ENCODE measurements at regions not wholly inside any gene's neighbourhood (a gene's known extent, or its start where the extent isn't known, plus 50 kb on each side); places are given as distances from the start of the nearest gene placed in this dataset.
A peak's percentile ranks its signal among the peaks of the same experiment; 100 is the strongest.

GRCh38 chr5:28743716-28744110 lies 1705.3 kb upstream of the CDH9 start:
- Mint-ChIP-seq H3K9me3 (peaks cover under 1 to 21% (median 11%) of the 10 kb centered on the region in 9 donors), H3K27ac (no peak overlapping the region), H3K27me3 (no peaks in the 10 kb centered on the region), H3K4me3 (no peak overlapping the region), H3K36me3 (no peaks in the 10 kb centered on the region), H3K4me1 (no peaks in the 10 kb centered on the region)
- ATAC-seq (no peak), DNase-seq (no peak)
- POLR2A ChIA-PET, result no interaction called here

- ATAC-seq, result no peak
- Mint-ChIP-seq H3K9me3 (peaks cover 2 to 21% (median 11%) of the 10 kb centered on the region in 9 donors), H3K4me1 (no peaks in the 10 kb centered on the region), H3K27ac (no peak overlapping the region), H3K27me3 (no peaks in the 10 kb centered on the region), H3K36me3 (no peaks in the 10 kb centered on the region), H3K4me3 (no peak overlapping the region)
- POLR2A ChIA-PET, result no interaction called here
- DNase-seq, result no peak
Observed at GRCh38 chr5:28743025-28743715, 1704.8 kb upstream of the CDH9 start.

GRCh38 chr5:28737682-28738081 lies 1699.3 kb upstream of the CDH9 start:
- Mint-ChIP-seq H3K27me3 (no peaks in the 10 kb centered on the region), H3K4me3 (no peak overlapping the region), H3K4me1 (no peaks in the 10 kb centered on the region)

GRCh38 chr5:28737222-28737621 lies 1698.8 kb upstream of the CDH9 start:
- ATAC-seq (no peak), DNase-seq (no peak)
- Mint-ChIP-seq H3K36me3 (no peaks in the 10 kb centered on the region), H3K4me3 (no peak overlapping the region), H3K27me3 (no peaks in the 10 kb centered on the region), H3K27ac (peak overlapping the region in 1 of 10 donors; percentile 3), H3K9me3 (peaks cover 7 to 21% (median 9%) of the 10 kb centered on the region in 9 donors), H3K4me1 (no peaks in the 10 kb centered on the region)
- POLR2A ChIA-PET, result no interaction called here

More at GRCh38 chr5:28737682-28738081, 1699.3 kb upstream of the CDH9 start:
- DNase-seq, result no peak
- ATAC-seq, result no peak
- H3K36me3 Mint-ChIP-seq, result no peaks in the 10 kb centered on the region
- POLR2A ChIA-PET, result no interaction called here
- no peak overlapping the region for H3K27ac Mint-ChIP-seq
- peaks cover 8 to 21% (median 10%) of the 10 kb centered on the region in 9 donors for H3K9me3 Mint-ChIP-seq

- H3K27me3 Mint-ChIP-seq, result no peaks in the 10 kb centered on the region
- no peaks in the 10 kb centered on the region for H3K4me1 Mint-ChIP-seq
- H3K36me3 Mint-ChIP-seq, result no peaks in the 10 kb centered on the region
- H3K4me3 Mint-ChIP-seq, result no peak overlapping the region
- no peak overlapping the region for H3K27ac Mint-ChIP-seq
- POLR2A ChIA-PET, result no interaction called here
- H3K9me3 Mint-ChIP-seq, result peaks cover 2 to 20% (median 9%) of the 10 kb centered on the region in 9 donors
- ATAC-seq (no peak), DNase-seq (no peak)
Observed at GRCh38 chr5:28734396-28734795, 1696.0 kb upstream of the CDH9 start.

- Mint-ChIP-seq H3K36me3 (no peaks in the 10 kb centered on the region), H3K27me3 (no peaks in the 10 kb centered on the region), H3K9me3 (peaks cover 0 to 27% (median 4%) of the 10 kb centered on the region in 9 donors), H3K4me3 (no peak overlapping the region), H3K4me1 (no peaks in the 10 kb centered on the region), H3K27ac (no peak overlapping the region)
- ATAC-seq (no peak), DNase-seq (no peak)
- POLR2A ChIA-PET, result no interaction called here
Observed at GRCh38 chr5:28729067-28729466, 1690.7 kb upstream of the CDH9 start.

GRCh38 chr5:28726815-28727214 lies 1688.4 kb upstream of the CDH9 start:
- ATAC-seq, result no peak
- Mint-ChIP-seq H3K4me1 (no peaks in the 10 kb centered on the region), H3K9me3 (peaks cover 0 to 36% (median 10%) of the 10 kb centered on the region in 9 donors), H3K27ac (no peak overlapping the region), H3K4me3 (no peak overlapping the region), H3K27me3 (no peaks in the 10 kb centered on the region), H3K36me3 (no peaks in the 10 kb centered on the region)
- POLR2A ChIA-PET, result no interaction called here
- DNase-seq, result no peak

GRCh38 chr5:28725001-28725400 lies 1686.6 kb upstream of the CDH9 start:
- POLR2A ChIA-PET, result no interaction called here
- ATAC-seq (no peak), DNase-seq (no peak)
- H3K36me3 Mint-ChIP-seq, result no peaks in the 10 kb centered on the region
- H3K4me3 Mint-ChIP-seq, result no peak overlapping the region
- H3K27me3 Mint-ChIP-seq, result no peaks in the 10 kb centered on the region
- H3K27ac Mint-ChIP-seq, result no peak overlapping the region
- H3K4me1 Mint-ChIP-seq, result no peaks in the 10 kb centered on the region
- H3K9me3 Mint-ChIP-seq, result peaks cover 0 to 36% (median 7%) of the 10 kb centered on the region in 9 donors

GRCh38 chr5:28714907-28715698 lies 1676.7 kb upstream of the CDH9 start:
- Mint-ChIP-seq H3K27ac (no peak overlapping the region), H3K36me3 (no peaks in the 10 kb centered on the region), H3K4me1 (no peaks in the 10 kb centered on the region), H3K4me3 (no peak overlapping the region), H3K27me3 (no peaks in the 10 kb centered on the region), H3K9me3 (peaks cover 0 to 23% (median 2%) of the 10 kb centered on the region in 9 donors)
- no peak for DNase-seq
- POLR2A ChIA-PET, result no interaction called here
- ATAC-seq, result no peak

GRCh38 chr5:28710360-28710759 lies 1672.0 kb upstream of the CDH9 start:
- no peaks in the 10 kb centered on the region for H3K4me1 Mint-ChIP-seq
- no peak overlapping the region for H3K4me3 Mint-ChIP-seq
- H3K36me3 Mint-ChIP-seq, result no peaks in the 10 kb centered on the region
- ATAC-seq (no peak), DNase-seq (no peak)
- no peaks in the 10 kb centered on the region for H3K27me3 Mint-ChIP-seq
- peaks cover 2 to 36% (median 7%) of the 10 kb centered on the region in 9 donors for H3K9me3 Mint-ChIP-seq
- no peak overlapping the region for H3K27ac Mint-ChIP-seq
- POLR2A ChIA-PET, result no interaction called here

GRCh38 chr5:28708472-28708871 lies 1670.1 kb upstream of the CDH9 start:
- POLR2A ChIA-PET, result no interaction called here
- DNase-seq (no peak), ATAC-seq (no peak)
- Mint-ChIP-seq H3K27me3 (no peaks in the 10 kb centered on the region), H3K9me3 (peaks cover 4 to 26% (median 9%) of the 10 kb centered on the region in 9 donors), H3K4me3 (no peak overlapping the region), H3K27ac (no peak overlapping the region), H3K36me3 (no peaks in the 10 kb centered on the region), H3K4me1 (no peaks in the 10 kb centered on the region)

GRCh38 chr5:28707706-28708105 lies 1669.3 kb upstream of the CDH9 start:
- POLR2A ChIA-PET, result no interaction called here
- Mint-ChIP-seq H3K27ac (no peak overlapping the region), H3K4me1 (no peaks in the 10 kb centered on the region), H3K27me3 (no peaks in the 10 kb centered on the region), H3K9me3 (peaks cover 4 to 22% (median 9%) of the 10 kb centered on the region in 9 donors), H3K36me3 (no peaks in the 10 kb centered on the region), H3K4me3 (no peak overlapping the region)
- DNase-seq (no peak), ATAC-seq (no peak)

- no peaks in the 10 kb centered on the region for H3K27me3 Mint-ChIP-seq
- ATAC-seq, result no peak
Observed at GRCh38 chr5:28703651-28704260, 1665.4 kb upstream of the CDH9 start.

More at GRCh38 chr5:28703651-28704260, 1665.4 kb upstream of the CDH9 start:
- Mint-ChIP-seq H3K9me3 (peaks cover 7 to 35% (median 14%) of the 10 kb centered on the region in 9 donors), H3K4me3 (no peak overlapping the region), H3K36me3 (no peaks in the 10 kb centered on the region), H3K27ac (no peak overlapping the region), H3K4me1 (no peaks in the 10 kb centered on the region)
- POLR2A ChIA-PET, result no interaction called here
- no peak for DNase-seq

Measured in naive thymus-derived CD8-positive, alpha-beta T cell (primary cell).